ENCODE measurements at regions not wholly inside any gene's neighbourhood (a gene's known extent, or its start where the extent isn't known, plus 50 kb on each side); places are given as distances from the start of the nearest gene placed in this dataset.
A peak's percentile ranks its signal among the peaks of the same experiment; 100 is the strongest.
"Not testable (repeated sequence)": the region's sequence is repeated elsewhere in the genome, so short reads cannot be mapped to it uniquely, and the experiment has no call there.

DNA sequence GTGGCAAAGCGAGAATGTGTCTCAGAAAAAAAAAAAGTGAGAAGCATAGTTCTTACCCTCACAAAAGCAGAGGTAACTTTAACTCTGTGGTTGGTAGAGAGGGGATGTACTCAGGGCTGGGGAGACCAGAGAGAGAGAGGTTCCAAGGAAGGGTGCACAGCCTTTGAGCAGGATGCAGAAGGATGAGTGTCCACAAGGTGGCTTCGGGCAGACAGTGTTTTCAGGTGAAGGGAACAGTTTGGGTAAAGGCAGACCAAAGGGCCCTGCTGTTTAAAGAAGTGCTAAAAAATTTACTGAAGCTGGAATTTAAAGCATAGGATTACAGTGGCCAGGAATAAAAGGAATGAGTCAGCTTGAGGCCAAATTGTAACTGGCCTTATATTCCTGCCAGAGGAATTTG lies 2240.6 kb downstream of the EPHA3 start:
- DNase-seq: peak; percentile 25

DNA sequence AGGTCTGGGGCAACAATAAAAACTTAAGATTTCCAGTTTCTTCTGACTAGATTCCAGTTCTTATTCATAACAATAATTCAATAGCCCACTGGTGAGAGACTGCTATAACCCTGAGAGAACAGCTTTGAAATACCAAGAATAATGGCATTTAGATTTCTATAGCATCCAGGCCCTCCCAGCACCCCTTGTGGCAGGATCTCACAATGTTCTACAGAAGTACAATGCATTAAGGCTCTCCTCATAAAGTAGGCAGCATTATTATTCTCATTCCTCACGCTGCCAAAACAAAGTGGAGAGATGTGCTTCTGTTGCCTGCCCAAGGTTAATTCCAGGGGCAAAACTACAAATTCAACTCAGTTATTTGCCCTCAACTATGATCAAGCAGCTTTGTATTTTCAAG lies 2241.7 kb downstream of the EPHA3 start:
- peak; percentile 13 for DNase-seq

DNA sequence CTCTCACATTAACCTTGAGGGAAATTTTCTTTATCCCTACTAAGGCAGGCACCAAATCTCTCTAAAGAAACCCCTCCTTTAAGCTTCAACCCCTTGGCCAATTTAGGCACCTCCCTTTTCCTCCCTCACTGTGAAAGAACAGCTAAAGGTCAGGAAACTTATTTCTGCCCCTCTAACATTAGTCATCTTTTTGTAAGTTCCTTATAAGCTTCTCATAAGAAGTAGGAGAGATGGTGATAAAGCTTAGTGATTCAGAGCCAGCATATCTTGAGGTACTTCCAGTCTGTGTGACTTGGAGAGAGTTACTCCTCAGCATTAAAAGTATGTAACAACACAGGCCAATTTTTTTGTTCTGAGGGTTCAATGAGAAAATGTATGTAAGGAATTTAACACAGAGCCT lies 2244.7 kb downstream of the EPHA3 start:
- DNase-seq: not testable (repeated sequence)

DNA sequence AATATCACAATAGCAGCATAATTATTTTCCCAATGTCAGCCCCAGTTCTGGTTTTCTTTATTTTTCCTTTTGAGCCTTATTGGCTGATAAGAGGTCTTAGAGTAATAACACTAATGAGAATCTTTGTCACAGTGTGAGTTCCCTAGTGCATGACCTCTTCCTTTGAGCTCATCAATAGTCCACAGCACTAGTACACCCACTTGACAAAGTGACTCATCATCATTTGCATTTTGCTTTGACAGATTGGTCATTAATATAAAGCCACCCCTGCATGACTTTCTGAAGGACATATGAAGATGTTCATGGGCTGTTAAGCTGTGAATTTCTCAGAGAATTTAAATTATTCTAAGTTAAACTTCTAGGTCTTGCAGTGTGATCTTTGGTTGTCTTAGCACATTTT lies 2251.9 kb downstream of the EPHA3 start:
- not testable (repeated sequence) for DNase-seq

DNA sequence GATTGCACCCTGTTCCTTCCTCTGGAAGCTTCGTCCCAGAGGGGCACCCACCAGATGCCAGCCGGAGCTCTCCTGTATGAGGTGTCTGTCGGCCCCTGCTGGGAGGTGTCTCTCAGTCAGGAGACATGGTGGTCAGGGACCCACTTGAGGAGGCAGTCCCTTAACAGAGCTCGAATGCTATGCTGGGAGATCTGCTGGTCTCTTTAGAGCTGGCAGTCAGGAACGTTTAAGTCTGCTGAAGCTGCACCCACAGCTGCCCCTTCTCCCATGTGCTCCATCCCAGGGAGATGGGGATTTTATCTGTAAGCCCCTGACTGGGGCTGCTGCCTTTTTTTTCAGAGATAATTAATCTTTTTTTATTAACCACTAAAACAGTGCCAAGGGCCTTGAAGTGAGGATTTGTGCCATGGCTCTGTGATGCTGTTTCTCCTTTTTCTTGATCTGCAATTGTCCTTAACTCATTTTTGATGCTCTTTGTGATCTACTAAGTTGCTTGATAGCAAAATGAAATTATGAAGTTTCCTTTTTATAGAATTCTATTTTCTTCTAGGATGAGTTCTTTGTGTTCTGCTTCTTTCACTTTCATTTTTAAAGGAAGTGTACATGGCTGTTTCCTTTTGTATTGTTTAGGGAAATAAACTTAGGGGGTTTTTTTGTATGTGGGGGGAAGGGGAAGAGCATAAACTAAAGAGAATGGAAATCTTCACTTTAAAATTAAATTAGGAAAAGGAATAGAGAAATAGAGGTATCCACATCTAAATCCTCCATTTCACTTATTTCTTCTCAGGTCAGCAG lies 2275.9 kb downstream of the EPHA3 start:
- peak; percentile 11 for DNase-seq

DNA sequence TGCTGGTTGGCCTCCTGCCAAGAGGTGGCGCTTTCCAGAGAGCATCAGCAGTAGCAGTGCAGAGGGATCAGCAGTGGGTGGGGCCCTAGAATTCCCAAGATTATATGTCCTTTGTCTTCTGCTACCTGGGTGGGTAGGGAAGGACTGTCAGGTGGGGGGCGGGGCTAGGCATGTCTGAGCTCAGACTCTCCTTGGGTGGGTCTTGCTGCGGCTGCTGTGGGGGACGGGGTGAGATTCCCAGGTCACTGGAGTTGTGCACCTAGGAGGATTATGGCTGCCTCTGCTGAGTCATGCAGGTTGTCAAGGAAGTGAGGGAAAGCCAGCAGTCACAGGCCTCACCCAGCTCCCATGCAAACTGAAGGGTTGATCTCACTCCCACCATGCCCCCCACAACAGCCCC lies 2296.5 kb downstream of the EPHA3 start:
- DNase-seq: not testable (repeated sequence)

DNA sequence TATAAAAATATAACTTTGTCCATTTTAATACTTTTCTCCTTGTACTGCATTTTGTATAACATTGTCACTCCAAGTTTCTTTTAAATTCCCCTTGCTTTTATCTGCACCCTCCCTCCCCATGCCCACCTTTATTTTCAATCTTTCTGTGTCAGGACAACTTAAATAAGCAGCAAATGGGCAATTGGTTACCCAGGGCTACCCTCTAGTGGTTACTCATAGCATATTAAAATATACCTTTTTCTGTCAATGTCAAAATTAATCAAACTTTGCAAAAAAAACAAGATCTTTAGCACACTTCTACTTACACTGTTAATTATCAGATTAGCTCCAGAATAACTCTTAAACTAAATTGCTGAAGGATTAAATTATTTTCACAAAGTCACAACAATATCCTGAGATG lies 2334.6 kb downstream of the EPHA3 start:
- DNase-seq: not testable (repeated sequence)

DNA sequence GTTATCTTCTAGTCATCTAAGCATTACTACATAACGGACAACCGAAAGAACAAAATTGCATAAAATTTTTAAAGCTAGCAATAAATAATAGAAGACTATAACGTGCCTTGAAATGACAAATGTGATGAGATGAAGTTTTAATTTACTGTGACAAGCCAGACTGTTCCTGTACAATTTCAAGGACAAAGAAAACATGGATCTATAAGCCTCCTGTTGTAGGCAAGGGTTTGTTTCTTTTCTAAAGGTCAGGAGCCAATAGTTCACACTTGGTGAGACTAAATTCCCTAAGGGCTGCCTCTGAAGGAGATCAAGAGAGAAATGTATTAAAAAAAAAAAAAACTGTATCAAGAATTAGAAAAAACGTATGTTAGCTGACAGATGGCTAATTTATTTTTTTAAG lies 2335.1 kb downstream of the EPHA3 start:
- not testable (repeated sequence) for DNase-seq

DNA sequence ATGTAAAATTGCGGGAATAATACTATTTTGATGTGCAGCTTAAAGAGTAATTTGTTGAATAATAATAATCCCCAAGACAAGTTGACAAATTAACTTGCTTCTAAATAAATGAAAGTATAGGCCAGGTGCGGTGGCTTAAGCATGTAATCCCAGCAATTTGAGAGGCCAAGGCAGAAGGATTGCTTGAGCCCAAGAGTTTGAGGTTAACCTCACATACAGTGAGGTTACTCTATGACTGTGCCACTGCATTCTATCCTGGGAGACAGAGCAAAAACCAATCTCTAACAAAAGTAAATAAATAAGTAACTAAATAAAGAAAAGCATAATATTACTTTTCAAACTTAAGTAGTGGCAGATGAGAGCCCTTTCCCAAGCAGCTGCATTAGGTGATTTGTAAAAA lies 2341.0 kb downstream of the EPHA3 start:
- not testable (repeated sequence) for DNase-seq

DNA sequence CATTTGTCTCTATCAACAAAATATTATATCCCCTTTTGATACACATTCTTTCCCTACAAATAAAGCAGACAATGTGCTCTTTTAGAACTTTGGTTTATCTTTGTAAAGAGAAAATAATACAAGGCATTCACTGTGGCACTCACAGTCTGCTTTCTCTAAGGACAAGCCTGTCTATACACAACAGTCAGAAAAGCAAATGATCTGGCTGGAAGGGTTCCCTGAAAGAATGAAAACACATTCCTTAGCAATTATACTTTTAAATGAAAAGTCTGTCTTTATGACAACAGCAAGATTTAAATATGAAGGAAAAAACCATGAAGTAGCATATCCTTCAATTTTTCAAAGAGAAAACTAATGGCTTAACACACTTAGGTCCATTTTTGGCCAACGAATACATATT lies 2359.1 kb downstream of the EPHA3 start:
- DNase-seq: not testable (repeated sequence)

DNA sequence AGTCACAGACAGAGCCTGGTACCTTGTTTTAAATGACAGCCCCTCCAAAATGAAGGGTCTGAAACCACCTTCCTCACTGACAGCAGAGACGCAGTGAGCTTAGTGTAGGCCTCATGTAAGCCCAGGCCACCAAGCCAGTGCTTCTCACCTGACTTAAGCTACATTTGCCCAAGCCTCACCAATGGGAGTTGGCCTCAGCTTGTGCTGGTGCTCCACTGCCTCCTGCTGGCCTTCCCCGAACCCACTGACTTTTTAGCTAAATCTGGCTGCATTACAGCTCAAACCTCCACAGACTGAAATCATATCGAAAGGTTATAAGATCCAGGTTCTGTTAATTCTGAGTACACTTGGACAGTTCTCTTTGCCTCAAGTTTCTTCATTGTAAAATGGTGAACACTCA lies 2361.8 kb downstream of the EPHA3 start:
- not testable (repeated sequence) for DNase-seq

DNA sequence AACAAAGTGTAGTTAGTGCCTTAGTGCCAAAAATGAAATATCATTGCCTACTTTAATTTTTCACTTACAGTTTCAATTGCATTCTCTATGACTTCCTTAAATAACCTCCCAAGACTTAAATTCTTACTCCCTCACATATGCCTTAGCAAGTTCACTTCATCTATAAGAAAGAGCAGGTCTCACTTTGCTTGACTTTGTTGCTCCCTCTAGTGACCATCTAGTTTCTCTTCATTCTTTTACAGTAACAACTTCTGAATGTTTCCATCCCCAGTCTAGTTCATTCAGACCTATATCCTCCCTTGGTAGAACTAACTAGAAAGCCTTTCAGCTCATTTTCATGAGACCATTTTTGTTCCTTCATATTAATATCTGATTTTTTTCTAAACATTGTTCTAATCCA lies 2377.6 kb downstream of the EPHA3 start:
- DNase-seq: peak; percentile 24

DNA sequence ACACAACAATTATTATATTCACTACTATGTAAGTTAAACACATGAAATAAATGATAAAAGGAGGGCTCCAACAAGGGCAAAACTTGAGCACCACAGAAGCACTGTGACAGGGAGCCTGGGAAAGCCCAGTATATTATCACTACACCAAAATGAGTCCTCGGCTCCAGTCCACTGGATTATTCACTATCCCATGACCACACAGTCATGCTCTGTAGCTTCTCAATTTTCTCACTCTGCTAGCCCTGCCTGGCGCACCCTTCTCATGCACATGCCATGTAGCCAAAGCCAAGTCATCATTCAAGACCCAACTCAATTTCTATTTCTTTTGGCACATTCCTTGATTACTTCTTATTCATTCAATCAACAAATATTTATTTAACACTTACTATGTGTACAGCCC lies 2378.5 kb downstream of the EPHA3 start:
- peak; percentile 0 for DNase-seq

DNA sequence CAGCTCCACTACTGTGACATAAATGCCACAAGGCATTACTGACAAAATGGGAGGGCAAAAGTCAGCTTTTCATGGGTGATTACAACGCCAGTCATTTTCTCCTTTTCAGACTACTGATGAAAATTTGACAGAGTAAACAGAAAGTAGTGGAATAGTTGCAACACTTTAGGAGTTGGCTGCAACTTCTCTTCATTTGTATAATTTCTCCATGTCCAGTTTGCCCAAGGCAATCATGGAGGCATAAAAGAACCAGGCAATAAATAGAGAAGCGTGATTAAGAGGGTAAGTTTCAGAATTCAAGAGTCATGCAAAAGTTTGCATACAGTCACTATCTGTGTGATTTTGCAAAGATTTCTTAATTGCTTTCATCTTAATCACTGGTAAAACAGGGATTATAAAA lies 2390.3 kb downstream of the EPHA3 start:
- not testable (repeated sequence) for DNase-seq

DNA sequence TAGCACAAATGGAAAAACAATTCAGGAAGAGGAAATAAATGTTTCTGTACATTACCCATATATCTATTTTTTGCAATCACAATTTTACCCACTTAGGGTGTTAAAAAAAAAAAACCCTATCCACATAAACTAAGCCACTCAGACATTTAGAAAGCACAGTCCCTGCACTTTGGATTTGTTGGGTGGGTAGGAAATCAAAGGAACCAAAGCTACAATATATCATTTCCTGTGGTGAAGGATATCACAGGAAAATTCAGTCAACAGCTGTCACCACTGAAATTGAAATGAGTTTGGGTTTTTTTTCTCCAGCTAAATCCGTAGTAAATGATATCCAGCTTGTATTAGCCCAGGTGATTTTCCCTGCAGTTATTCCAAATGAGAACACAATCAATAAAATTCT lies 2392.4 kb downstream of the EPHA3 start:
- DNase-seq: not testable (repeated sequence)

DNA sequence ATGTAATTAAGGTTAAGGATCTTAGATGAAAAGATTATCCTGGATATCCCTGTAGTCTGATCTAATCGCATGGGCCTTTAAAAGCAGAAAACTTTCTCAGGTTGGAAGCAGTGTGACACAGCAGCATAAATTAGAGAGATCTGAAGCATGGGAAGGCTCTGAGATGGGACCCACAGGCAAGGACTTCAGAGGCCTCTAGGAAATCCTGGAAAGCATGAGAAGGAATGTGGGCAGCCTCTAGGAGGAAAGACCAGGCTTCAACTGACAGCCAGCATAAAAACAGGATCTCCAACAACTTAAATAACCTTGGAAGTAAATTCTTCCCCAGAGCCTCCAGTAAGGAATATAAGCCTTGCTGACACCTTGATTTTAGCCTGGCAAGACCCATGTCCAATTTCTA lies 2397.5 kb downstream of the EPHA3 start:
- DNase-seq: not testable (repeated sequence)
